WTC11 (cell line): ENCODE measurements at regions not wholly inside any gene's neighbourhood (a gene's known extent, or its start where the extent isn't known, plus 50 kb on each side); places are given as distances from the start of the nearest gene placed in this dataset.

Experiments used
- GABPB1 ChIP-seq: sonication (generic); formaldehyde crosslinking; IDR thresholded peaks from 2 replicates; pipeline ENCODE4 v1.8.1; 2023; ENCODE audit warnings: mild to moderate bottlenecking, missing genetic modification reagents
- JUN ChIP-seq: sonication (generic); formaldehyde crosslinking; IDR thresholded peaks from 2 replicates; pipeline ENCODE4 v1.8.0; 2023; ENCODE audit warnings: mild to moderate bottlenecking, missing genetic modification reagents
- MYBL2 ChIP-seq: sonication (generic); formaldehyde crosslinking; IDR thresholded peaks from 2 replicates; pipeline ENCODE4 v1.8.1; 2023; ENCODE audit warnings: mild to moderate bottlenecking, moderate library complexity, missing genetic modification reagents
- RELA ChIP-seq: sonication (generic); formaldehyde crosslinking; IDR thresholded peaks from 2 replicates; pipeline ENCODE4 v1.8.1; 2022; ENCODE audit warnings: missing genetic modification reagents, mild to moderate bottlenecking, borderline replicate concordance
- TCF7 ChIP-seq: sonication (generic); formaldehyde crosslinking; IDR thresholded peaks from 2 replicates; pipeline ENCODE4 v1.8.0; 2022; ENCODE audit warnings: mild to moderate bottlenecking, low read depth, missing genetic modification reagents, moderate library complexity
- TF ChIP-seq, protein P1 (sequence below): sonication (generic); formaldehyde crosslinking; IDR thresholded peaks from 2 replicates; pipeline ENCODE4 v1.8.1; 2023; ENCODE audit warnings: mild to moderate bottlenecking, missing genetic modification reagents, borderline replicate concordance
- TF ChIP-seq, protein P2 (sequence below): fragments of 200-600 bp; IDR thresholded peaks from 2 replicates; pipeline ENCODE4 v1.8.0; 2022; ENCODE audit warnings: antibody characterized with exemption
- TF ChIP-seq, protein P3 (sequence below): sonication (generic); formaldehyde crosslinking; IDR thresholded peaks from 2 replicates; pipeline ENCODE4 v1.8.1; 2022; ENCODE audit warnings: low read depth, mild to moderate bottlenecking, moderate library complexity, missing genetic modification reagents, borderline replicate concordance
- TF ChIP-seq, protein P4 (sequence below): sonication (generic); formaldehyde crosslinking; IDR thresholded peaks from 2 replicates; pipeline ENCODE4 v1.8.0; 2022; ENCODE audit warnings: mild to moderate bottlenecking, missing genetic modification reagents
- TF ChIP-seq, protein P5 (sequence below): sonication (generic); formaldehyde crosslinking; IDR thresholded peaks from 2 replicates; pipeline ENCODE4 v1.8.1; 2022; ENCODE audit warnings: mild to moderate bottlenecking, moderate library complexity, missing genetic modification reagents
- TF ChIP-seq, protein P6 (sequence below): sonication (generic); formaldehyde crosslinking; IDR thresholded peaks from 2 replicates; pipeline ENCODE4 v1.8.1; 2022; ENCODE audit warnings: missing genetic modification reagents, borderline replicate concordance

DNA sequence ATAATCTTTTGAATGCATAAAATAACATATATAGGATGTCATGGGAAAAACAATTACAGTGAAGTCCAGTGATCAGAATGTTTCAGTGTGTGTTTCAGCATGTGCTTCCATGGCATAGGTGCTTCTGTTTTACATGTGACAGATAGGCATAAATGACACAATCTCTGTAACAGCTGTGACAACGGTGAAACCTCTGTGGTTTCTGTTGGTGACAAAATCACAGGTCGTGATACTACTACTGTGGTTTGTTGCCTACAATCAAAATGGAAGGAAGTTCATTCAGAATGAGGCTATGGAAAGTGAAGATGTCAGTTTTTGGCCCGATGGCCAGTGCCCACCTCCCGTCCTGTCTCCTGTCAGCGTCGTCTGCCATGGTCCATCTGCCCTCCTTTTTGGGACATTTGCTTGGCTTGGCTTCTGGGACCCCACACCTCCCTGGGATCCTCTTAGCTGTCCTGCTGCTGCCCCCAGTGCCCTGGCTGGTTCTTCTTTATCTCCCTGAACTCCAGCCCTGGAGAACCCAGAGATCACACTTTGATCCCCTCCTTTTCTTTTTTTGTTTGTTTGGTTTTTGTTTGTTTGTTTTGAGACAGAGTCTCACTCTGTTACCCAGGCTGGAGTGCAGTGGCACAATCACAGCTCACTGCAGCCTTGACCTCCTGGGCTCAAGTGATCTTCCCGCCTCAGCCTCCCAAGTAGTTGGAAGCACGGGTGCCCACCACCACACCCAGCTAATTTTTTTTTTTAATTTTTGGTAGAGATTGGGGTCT lies 79.3 kb upstream of the NAA20 start:
- TF ChIP-seq, protein P1, sequence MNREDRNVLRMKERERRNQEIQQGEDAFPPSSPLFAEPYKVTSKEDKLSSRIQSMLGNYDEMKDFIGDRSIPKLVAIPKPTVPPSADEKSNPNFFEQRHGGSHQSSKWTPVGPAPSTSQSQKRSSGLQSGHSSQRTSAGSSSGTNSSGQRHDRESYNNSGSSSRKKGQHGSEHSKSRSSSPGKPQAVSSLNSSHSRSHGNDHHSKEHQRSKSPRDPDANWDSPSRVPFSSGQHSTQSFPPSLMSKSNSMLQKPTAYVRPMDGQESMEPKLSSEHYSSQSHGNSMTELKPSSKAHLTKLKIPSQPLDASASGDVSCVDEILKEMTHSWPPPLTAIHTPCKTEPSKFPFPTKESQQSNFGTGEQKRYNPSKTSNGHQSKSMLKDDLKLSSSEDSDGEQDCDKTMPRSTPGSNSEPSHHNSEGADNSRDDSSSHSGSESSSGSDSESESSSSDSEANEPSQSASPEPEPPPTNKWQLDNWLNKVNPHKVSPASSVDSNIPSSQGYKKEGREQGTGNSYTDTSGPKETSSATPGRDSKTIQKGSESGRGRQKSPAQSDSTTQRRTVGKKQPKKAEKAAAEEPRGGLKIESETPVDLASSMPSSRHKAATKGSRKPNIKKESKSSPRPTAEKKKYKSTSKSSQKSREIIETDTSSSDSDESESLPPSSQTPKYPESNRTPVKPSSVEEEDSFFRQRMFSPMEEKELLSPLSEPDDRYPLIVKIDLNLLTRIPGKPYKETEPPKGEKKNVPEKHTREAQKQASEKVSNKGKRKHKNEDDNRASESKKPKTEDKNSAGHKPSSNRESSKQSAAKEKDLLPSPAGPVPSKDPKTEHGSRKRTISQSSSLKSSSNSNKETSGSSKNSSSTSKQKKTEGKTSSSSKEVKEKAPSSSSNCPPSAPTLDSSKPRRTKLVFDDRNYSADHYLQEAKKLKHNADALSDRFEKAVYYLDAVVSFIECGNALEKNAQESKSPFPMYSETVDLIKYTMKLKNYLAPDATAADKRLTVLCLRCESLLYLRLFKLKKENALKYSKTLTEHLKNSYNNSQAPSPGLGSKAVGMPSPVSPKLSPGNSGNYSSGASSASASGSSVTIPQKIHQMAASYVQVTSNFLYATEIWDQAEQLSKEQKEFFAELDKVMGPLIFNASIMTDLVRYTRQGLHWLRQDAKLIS (CRISPR knock-in tag), result no peak
- TF ChIP-seq, protein P2, sequence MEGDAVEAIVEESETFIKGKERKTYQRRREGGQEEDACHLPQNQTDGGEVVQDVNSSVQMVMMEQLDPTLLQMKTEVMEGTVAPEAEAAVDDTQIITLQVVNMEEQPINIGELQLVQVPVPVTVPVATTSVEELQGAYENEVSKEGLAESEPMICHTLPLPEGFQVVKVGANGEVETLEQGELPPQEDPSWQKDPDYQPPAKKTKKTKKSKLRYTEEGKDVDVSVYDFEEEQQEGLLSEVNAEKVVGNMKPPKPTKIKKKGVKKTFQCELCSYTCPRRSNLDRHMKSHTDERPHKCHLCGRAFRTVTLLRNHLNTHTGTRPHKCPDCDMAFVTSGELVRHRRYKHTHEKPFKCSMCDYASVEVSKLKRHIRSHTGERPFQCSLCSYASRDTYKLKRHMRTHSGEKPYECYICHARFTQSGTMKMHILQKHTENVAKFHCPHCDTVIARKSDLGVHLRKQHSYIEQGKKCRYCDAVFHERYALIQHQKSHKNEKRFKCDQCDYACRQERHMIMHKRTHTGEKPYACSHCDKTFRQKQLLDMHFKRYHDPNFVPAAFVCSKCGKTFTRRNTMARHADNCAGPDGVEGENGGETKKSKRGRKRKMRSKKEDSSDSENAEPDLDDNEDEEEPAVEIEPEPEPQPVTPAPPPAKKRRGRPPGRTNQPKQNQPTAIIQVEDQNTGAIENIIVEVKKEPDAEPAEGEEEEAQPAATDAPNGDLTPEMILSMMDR, result no peak
- TF ChIP-seq, protein P3, sequence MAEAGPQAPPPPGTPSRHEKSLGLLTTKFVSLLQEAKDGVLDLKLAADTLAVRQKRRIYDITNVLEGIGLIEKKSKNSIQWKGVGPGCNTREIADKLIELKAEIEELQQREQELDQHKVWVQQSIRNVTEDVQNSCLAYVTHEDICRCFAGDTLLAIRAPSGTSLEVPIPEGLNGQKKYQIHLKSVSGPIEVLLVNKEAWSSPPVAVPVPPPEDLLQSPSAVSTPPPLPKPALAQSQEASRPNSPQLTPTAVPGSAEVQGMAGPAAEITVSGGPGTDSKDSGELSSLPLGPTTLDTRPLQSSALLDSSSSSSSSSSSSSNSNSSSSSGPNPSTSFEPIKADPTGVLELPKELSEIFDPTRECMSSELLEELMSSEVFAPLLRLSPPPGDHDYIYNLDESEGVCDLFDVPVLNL (CRISPR knock-in tag), result no peak
- TF ChIP-seq MYBL2 (no peak), JUN (CRISPR knock-in tag) (no peak), TCF7 (CRISPR knock-in tag) (no peak), GABPB1 (CRISPR knock-in tag) (no peak), RELA (CRISPR knock-in tag) (no peak)
- TF ChIP-seq, protein P4, sequence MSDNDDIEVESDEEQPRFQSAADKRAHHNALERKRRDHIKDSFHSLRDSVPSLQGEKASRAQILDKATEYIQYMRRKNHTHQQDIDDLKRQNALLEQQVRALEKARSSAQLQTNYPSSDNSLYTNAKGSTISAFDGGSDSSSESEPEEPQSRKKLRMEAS (CRISPR knock-in tag), result no peak
- TF ChIP-seq, protein P5, sequence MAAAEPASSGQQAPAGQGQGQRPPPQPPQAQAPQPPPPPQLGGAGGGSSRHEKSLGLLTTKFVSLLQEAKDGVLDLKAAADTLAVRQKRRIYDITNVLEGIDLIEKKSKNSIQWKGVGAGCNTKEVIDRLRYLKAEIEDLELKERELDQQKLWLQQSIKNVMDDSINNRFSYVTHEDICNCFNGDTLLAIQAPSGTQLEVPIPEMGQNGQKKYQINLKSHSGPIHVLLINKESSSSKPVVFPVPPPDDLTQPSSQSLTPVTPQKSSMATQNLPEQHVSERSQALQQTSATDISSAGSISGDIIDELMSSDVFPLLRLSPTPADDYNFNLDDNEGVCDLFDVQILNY (CRISPR knock-in tag), result no peak
- TF ChIP-seq, protein P6, sequence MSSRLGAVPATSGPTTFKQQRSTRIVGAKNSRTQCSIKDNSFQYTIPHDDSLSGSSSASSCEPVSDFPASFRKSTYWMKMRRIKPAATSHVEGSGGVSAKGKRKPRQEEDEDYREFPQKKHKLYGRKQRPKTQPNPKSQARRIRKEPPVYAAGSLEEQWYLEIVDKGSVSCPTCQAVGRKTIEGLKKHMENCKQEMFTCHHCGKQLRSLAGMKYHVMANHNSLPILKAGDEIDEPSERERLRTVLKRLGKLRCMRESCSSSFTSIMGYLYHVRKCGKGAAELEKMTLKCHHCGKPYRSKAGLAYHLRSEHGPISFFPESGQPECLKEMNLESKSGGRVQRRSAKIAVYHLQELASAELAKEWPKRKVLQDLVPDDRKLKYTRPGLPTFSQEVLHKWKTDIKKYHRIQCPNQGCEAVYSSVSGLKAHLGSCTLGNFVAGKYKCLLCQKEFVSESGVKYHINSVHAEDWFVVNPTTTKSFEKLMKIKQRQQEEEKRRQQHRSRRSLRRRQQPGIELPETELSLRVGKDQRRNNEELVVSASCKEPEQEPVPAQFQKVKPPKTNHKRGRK, result no peak
